DOHH2 (cell line): ENCODE measurements at regions not wholly inside any gene's neighbourhood (a gene's known extent, or its start where the extent isn't known, plus 50 kb on each side); places are given as distances from the start of the nearest gene placed in this dataset.

Source experiments
- H3F3A ChIP-seq: fragments of 200-600 bp; sonication (generic), shearing (Covaris generic); 2 replicates; pipeline ENCODE4 v1.6.0; 2016; ENCODE audit warnings: antibody characterized with exemption, mild to moderate bottlenecking; ENCODE audit not compliant: control insufficient read depth, insufficient read depth
- H3K27ac ChIP-seq: fragments of 200-600 bp; sonication (generic); 2 replicates; pipeline ENCODE4 v1.5.1; 2014; ENCODE audit warnings: low read depth, mild to moderate bottlenecking, low read length, moderate library complexity
- H3K27me3 ChIP-seq: fragments of 200-600 bp; sonication (generic); 2 replicates; pipeline ENCODE4 v1.6.1; 2014; ENCODE audit warnings: mild to moderate bottlenecking, low read length, mixed read lengths; ENCODE audit not compliant: control insufficient read depth
- H3K36me3 ChIP-seq: fragments of 200-600 bp; sonication (generic); 2 replicates; pipeline ENCODE4 v1.6.1; 2014; ENCODE audit warnings: mild to moderate bottlenecking, low read length, moderate library complexity, mixed read lengths; ENCODE audit not compliant: control insufficient read depth
- H3K4me1 ChIP-seq: fragments of 200-600 bp; sonication (generic); 2 replicates; pipeline ENCODE4 v1.6.1; 2014; ENCODE audit warnings: mild to moderate bottlenecking, low read length, mixed read lengths; ENCODE audit not compliant: control insufficient read depth
- H3K4me2 ChIP-seq: fragments of 200-600 bp; sonication (generic); 2 replicates; pipeline ENCODE4 v1.6.0; 2014; ENCODE audit warnings: mild to moderate bottlenecking, low read length, moderate library complexity
- H3K4me3 ChIP-seq: fragments of 200-600 bp; sonication (generic); 2 replicates; pipeline ENCODE4 v1.5.1; 2014; ENCODE audit warnings: mild to moderate bottlenecking, low read length, mixed read lengths
- H3K79me2 ChIP-seq: fragments of 200-600 bp; sonication (generic); 2 replicates; pipeline ENCODE4 v1.6.1; 2014; ENCODE audit warnings: mild to moderate bottlenecking, low read length, mixed read lengths; ENCODE audit not compliant: control insufficient read depth
- H3K9me2 ChIP-seq: fragments of 200-600 bp; sonication (generic); replicated peaks from 2 replicates; pipeline ENCODE4 v1.6.1; 2014; ENCODE audit warnings: mild to moderate bottlenecking, low read length, mixed read lengths; ENCODE audit not compliant: control insufficient read depth
- H3K9me3 ChIP-seq: fragments of 200-600 bp; sonication (generic); 2 replicates; pipeline ENCODE4 v1.6.1; 2014; ENCODE audit warnings: antibody characterized with exemption, low read length, mixed read lengths; ENCODE audit not compliant: control insufficient read depth, insufficient read depth
- H4K20me1 ChIP-seq: fragments of 200-600 bp; sonication (generic); 2 replicates; pipeline ENCODE4 v1.6.0; 2014; ENCODE audit warnings: low read depth, mild to moderate bottlenecking, antibody characterized with exemption, low read length, moderate library complexity; ENCODE audit not compliant: control insufficient read depth, insufficient read depth
- CTCF ChIP-seq: fragments of 200-600 bp; sonication (generic); IDR thresholded peaks from one replicate; pipeline ENCODE4 v1.5.1; 2014; ENCODE audit warnings: antibody characterized with exemption, mild to moderate bottlenecking, low read depth, low read length; ENCODE audit not compliant: poor library complexity, severe bottlenecking
- EZH2phosphoT487 ChIP-seq: fragments of 200-600 bp; sonication (generic); IDR thresholded peaks from 2 replicates; pipeline ENCODE4 v1.6.1; 2017; ENCODE audit warnings: borderline replicate concordance, mild to moderate bottlenecking, antibody characterized with exemption, low read length, moderate library complexity, mixed read lengths

GRCh38 chr13:50153876-50154275 lies 138.6 kb downstream of the KCNRG start:
- peak overlapping the region; percentile 76 for H3K4me2 ChIP-seq
- no peak overlapping the region for H3K4me3 ChIP-seq
- H3K79me2 ChIP-seq: no peaks in the 10 kb centered on the region
- no peaks in the 10 kb centered on the region for H3K9me2 ChIP-seq
- H3K9me3 ChIP-seq: no peaks in the 10 kb centered on the region
- no peaks in the 10 kb centered on the region for H3K27me3 ChIP-seq
- no peaks in the 10 kb centered on the region for H4K20me1 ChIP-seq
- no peak overlapping the region for H3K27ac ChIP-seq
- TF ChIP-seq EZH2phosphoT487 (no peak), CTCF (no peak)
- H3K36me3 ChIP-seq: no peaks in the 10 kb centered on the region
- H3K4me1 ChIP-seq: peaks cover 49% of the 10 kb centered on the region
- H3F3A ChIP-seq: peaks cover 8% of the 10 kb centered on the region; the same call in 1 of the 2 replicates

GRCh38 chr13:50154697-50155096 lies 139.5 kb downstream of the KCNRG start:
- no peak overlapping the region for H3K27ac ChIP-seq
- H3K9me3 ChIP-seq: no peaks in the 10 kb centered on the region; the same call in 1 of the 2 replicates
- no peaks in the 10 kb centered on the region for H3K9me2 ChIP-seq
- H3F3A ChIP-seq: peaks cover 8% of the 10 kb centered on the region; the same call in 1 of the 2 replicates
- H3K79me2 ChIP-seq: no peaks in the 10 kb centered on the region
- TF ChIP-seq CTCF (no peak), EZH2phosphoT487 (no peak)
- no peaks in the 10 kb centered on the region for H4K20me1 ChIP-seq
- H3K4me2 ChIP-seq: no peak overlapping the region
- peaks cover 50% of the 10 kb centered on the region for H3K4me1 ChIP-seq
- H3K36me3 ChIP-seq: no peaks in the 10 kb centered on the region
- H3K27me3 ChIP-seq: no peaks in the 10 kb centered on the region
- no peak overlapping the region for H3K4me3 ChIP-seq

- H3K36me3 ChIP-seq: no peaks in the 10 kb centered on the region
- H3K4me2 ChIP-seq: no peak overlapping the region
- H4K20me1 ChIP-seq: no peaks in the 10 kb centered on the region
- H3K4me3 ChIP-seq: no peak overlapping the region
- H3K9me3 ChIP-seq: no peaks in the 10 kb centered on the region; the same call in 1 of the 2 replicates
- H3K27me3 ChIP-seq: no peaks in the 10 kb centered on the region
- peaks cover 47% of the 10 kb centered on the region for H3K4me1 ChIP-seq
- no peaks in the 10 kb centered on the region for H3K79me2 ChIP-seq
- no peaks in the 10 kb centered on the region for H3K9me2 ChIP-seq
- peaks cover 8% of the 10 kb centered on the region; the same call in 1 of the 2 replicates for H3F3A ChIP-seq
- no peak for TF ChIP-seq EZH2phosphoT487
- TF ChIP-seq CTCF: no peak
- H3K27ac ChIP-seq: no peak overlapping the region
These were observed 140.9 kb downstream of the KCNRG start for GRCh38 chr13:50156140-50156539.
